Nucleus accumbens (tissue), 56 donors: ENCODE measurements at regions not wholly inside any gene's neighbourhood (a gene's known extent, or its start where the extent isn't known, plus 50 kb on each side); places are given as distances from the start of the nearest gene placed in this dataset.

Experiments used
- DNase-seq, 56 donors: peaks; one replicate each; lab custom pipeline; 2025; lab: John Stamatoyannopoulos, UW

- no peak for DNase-seq
Measured at GRCh38 chr1:229989591-229990248, 77.3 kb upstream of the GALNT2 start.

GRCh38 chr1:229990326-229990725 lies 76.7 kb upstream of the GALNT2 start:
- DNase-seq: no peak

GRCh38 chr1:229991104-229991513 lies 75.9 kb upstream of the GALNT2 start:
- peak in 1 of 56 donors; percentile 35 for DNase-seq

GRCh38 chr1:229991724-229992333 lies 75.2 kb upstream of the GALNT2 start:
- DNase-seq: no peak

GRCh38 chr1:229993060-229993459 lies 74.0 kb upstream of the GALNT2 start:
- no peak for DNase-seq

GRCh38 chr1:229993894-229994293 lies 73.1 kb upstream of the GALNT2 start:
- DNase-seq: no peak

GRCh38 chr1:229999004-229999670 lies 67.9 kb upstream of the GALNT2 start:
- DNase-seq: peak in 1 of 56 donors; percentile 23

GRCh38 chr1:230000493-230001184 lies 66.4 kb upstream of the GALNT2 start:
- no peak for DNase-seq

- DNase-seq: peak in 4 of 56 donors; percentile 26 to 34 (median 33)
Measured at GRCh38 chr1:230002164-230002803, 64.8 kb upstream of the GALNT2 start.

GRCh38 chr1:230003409-230003808 lies 63.6 kb upstream of the GALNT2 start:
- DNase-seq: no peak

- DNase-seq: no peak
Measured at GRCh38 chr1:230005040-230005439, 62.0 kb upstream of the GALNT2 start.

- no peak for DNase-seq
Measured at GRCh38 chr1:230008721-230009120, 58.3 kb upstream of the GALNT2 start.

GRCh38 chr1:230009611-230010313 lies 57.3 kb upstream of the GALNT2 start:
- DNase-seq: no peak

- no peak for DNase-seq
Measured at GRCh38 chr1:230010603-230011332, 56.3 kb upstream of the GALNT2 start.

GRCh38 chr1:230011333-230012092 lies 55.5 kb upstream of the GALNT2 start:
- DNase-seq: no peak

GRCh38 chr1:230012093-230012393 lies 55.0 kb upstream of the GALNT2 start:
- DNase-seq: no peak

- DNase-seq: no peak
Measured at GRCh38 chr1:230012741-230013140, 54.3 kb upstream of the GALNT2 start.

GRCh38 chr1:230016159-230016558 lies 50.9 kb upstream of the GALNT2 start:
- no peak for DNase-seq
